ENCODE measurements at regions not wholly inside any gene's neighbourhood (a gene's known extent, or its start where the extent isn't known, plus 50 kb on each side); places are given as distances from the start of the nearest gene placed in this dataset.

DNA sequence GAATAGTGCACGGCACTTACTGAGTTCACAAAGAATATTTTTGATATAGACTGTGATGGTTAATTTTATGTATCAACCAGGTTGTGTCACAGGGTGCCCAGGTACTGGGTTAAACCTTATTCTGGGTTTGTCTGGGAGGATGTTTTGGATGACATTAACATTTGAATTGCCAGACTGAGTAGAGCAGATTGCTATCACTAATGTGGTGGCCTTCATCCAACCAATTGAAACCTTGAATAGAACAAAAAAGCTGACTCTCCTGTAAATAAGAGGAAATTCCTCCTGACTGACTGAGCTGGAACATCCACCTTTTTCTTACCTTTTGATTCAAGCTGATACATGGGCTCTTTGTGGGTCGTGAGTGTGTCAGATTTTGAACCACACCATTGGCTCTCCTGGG, 1424.4 kb upstream of the MIR17HG start:
- Histone ChIP-seq H2AFZ (ENCODE audit: low read depth, low read length, severe bottlenecking) (no peak overlapping the region), H3K27ac (ENCODE audit: low read depth, low read length) (no peak overlapping the region), H3K9ac (ENCODE audit: low read length) (no peak overlapping the region), H3K4me2 (ENCODE audit: low read depth, low read length, poor library complexity, severe bottlenecking) (no peak overlapping the region), H3K4me3 (ENCODE audit: insufficient read depth, low read length, poor library complexity, severe bottlenecking) (no peak overlapping the region), H3F3A (ENCODE audit: insufficient read depth) (no peaks in the 10 kb centered on the region), H4K20me1 (ENCODE audit: low read depth, low read length) (no peaks in the 10 kb centered on the region), H3K27me3 (ENCODE audit: low read length) (no peaks in the 10 kb centered on the region), H3K36me3 (ENCODE audit: low read length) (no peaks in the 10 kb centered on the region), H3K9me3 (ENCODE audit: insufficient read depth, low read length) (no peaks in the 10 kb centered on the region), H3K79me2 (ENCODE audit: insufficient read depth, low read length) (no peaks in the 10 kb centered on the region), H3K9me2 (replicated peaks; ENCODE audit: insufficient read depth, low read length) (no peaks in the 10 kb centered on the region)
- TF ChIP-seq, protein P1, sequence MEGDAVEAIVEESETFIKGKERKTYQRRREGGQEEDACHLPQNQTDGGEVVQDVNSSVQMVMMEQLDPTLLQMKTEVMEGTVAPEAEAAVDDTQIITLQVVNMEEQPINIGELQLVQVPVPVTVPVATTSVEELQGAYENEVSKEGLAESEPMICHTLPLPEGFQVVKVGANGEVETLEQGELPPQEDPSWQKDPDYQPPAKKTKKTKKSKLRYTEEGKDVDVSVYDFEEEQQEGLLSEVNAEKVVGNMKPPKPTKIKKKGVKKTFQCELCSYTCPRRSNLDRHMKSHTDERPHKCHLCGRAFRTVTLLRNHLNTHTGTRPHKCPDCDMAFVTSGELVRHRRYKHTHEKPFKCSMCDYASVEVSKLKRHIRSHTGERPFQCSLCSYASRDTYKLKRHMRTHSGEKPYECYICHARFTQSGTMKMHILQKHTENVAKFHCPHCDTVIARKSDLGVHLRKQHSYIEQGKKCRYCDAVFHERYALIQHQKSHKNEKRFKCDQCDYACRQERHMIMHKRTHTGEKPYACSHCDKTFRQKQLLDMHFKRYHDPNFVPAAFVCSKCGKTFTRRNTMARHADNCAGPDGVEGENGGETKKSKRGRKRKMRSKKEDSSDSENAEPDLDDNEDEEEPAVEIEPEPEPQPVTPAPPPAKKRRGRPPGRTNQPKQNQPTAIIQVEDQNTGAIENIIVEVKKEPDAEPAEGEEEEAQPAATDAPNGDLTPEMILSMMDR (IDR thresholded peaks at IDR 0.05; ENCODE audit: insufficient read depth, low read length, poor library complexity, severe bottlenecking), result no peak
- TF ChIP-seq EZH2phosphoT487 (conservative IDR thresholded peaks at IDR 0.05; ENCODE audit: low read length), result no peak

DNA sequence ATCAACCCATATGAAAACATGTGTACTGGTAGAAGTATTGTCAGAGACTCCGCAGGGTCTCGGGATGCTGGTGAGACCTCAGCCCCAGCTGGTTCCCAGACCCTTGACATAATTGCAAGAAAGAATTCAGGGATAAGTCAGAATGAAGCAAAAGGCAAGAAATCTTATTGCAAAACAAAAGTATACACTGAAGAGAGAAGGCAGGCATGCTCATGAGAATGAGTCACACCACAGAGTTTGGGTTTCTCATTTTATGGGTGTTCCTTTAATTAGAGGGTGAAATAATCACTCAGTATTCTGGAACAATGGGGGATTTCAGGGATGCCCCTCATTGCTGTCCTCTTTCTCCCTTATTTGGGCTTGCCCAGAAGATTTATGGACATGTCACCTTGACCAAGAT, 1423.8 kb upstream of the MIR17HG start:
- no peak overlapping the region for H3K4me2 ChIP-seq (ENCODE audit: low read depth, low read length, poor library complexity, severe bottlenecking)
- no peaks in the 10 kb centered on the region for H3K36me3 ChIP-seq (ENCODE audit: low read length)
- no peaks in the 10 kb centered on the region for H3K9me2 ChIP-seq (replicated peaks; ENCODE audit: insufficient read depth, low read length)
- H3K27ac ChIP-seq (ENCODE audit: low read depth, low read length), result no peak overlapping the region
- H3F3A ChIP-seq (ENCODE audit: insufficient read depth), result no peaks in the 10 kb centered on the region
- no peaks in the 10 kb centered on the region for H3K9me3 ChIP-seq (ENCODE audit: insufficient read depth, low read length)
- TF ChIP-seq, protein P1 (IDR thresholded peaks at IDR 0.05; ENCODE audit: insufficient read depth, low read length, poor library complexity, severe bottlenecking), result no peak
- no peak for TF ChIP-seq EZH2phosphoT487 (conservative IDR thresholded peaks at IDR 0.05; ENCODE audit: low read length)
- H2AFZ ChIP-seq (ENCODE audit: low read depth, low read length, severe bottlenecking), result no peak overlapping the region
- H4K20me1 ChIP-seq (ENCODE audit: low read depth, low read length), result no peaks in the 10 kb centered on the region
- H3K4me3 ChIP-seq (ENCODE audit: insufficient read depth, low read length, poor library complexity, severe bottlenecking), result no peak overlapping the region
- no peaks in the 10 kb centered on the region for H3K27me3 ChIP-seq (ENCODE audit: low read length)
- H3K9ac ChIP-seq (ENCODE audit: low read length), result no peak overlapping the region
- H3K79me2 ChIP-seq (ENCODE audit: insufficient read depth, low read length), result no peaks in the 10 kb centered on the region

DNA sequence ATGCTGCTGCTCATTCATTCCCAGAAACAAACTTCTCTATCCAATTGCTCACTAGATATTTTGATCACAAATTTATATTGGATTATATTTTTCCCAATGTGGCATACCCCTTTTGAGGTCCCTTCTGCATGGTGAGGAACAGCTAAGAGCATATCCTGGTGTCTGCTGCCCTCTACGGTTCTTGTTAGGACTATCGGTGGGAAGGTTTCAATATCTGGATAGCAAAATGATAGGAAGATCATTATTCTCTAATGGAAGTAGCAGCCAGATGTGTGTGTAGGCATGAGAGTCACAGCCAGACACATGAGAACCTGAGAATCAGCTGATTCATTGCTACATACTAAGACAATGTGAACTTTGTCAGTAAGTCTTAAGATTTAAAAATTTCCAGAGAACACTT, 1422.4 kb upstream of the MIR17HG start:
- no peaks in the 10 kb centered on the region for H3F3A ChIP-seq (ENCODE audit: insufficient read depth)

More for the DNA sequence above, 1422.4 kb upstream of the MIR17HG start:
- Histone ChIP-seq H3K9ac (ENCODE audit: low read length) (no peak overlapping the region), H3K36me3 (ENCODE audit: low read length) (no peaks in the 10 kb centered on the region), H3K79me2 (ENCODE audit: insufficient read depth, low read length) (no peaks in the 10 kb centered on the region), H3K4me3 (ENCODE audit: insufficient read depth, low read length, poor library complexity, severe bottlenecking) (no peak overlapping the region), H3K27me3 (ENCODE audit: low read length) (no peaks in the 10 kb centered on the region), H3K4me2 (ENCODE audit: low read depth, low read length, poor library complexity, severe bottlenecking) (no peak overlapping the region), H2AFZ (ENCODE audit: low read depth, low read length, severe bottlenecking) (no peak overlapping the region), H3K9me3 (ENCODE audit: insufficient read depth, low read length) (no peaks in the 10 kb centered on the region), H3K9me2 (replicated peaks; ENCODE audit: insufficient read depth, low read length) (no peaks in the 10 kb centered on the region), H4K20me1 (ENCODE audit: low read depth, low read length) (no peaks in the 10 kb centered on the region), H3K27ac (ENCODE audit: low read depth, low read length) (no peak overlapping the region)
- TF ChIP-seq, protein P1 (IDR thresholded peaks at IDR 0.05; ENCODE audit: insufficient read depth, low read length, poor library complexity, severe bottlenecking), result no peak
- no peak for TF ChIP-seq EZH2phosphoT487 (conservative IDR thresholded peaks at IDR 0.05; ENCODE audit: low read length)
